ENCODE measurements at regions not wholly inside any gene's neighbourhood (a gene's known extent, or its start where the extent isn't known, plus 50 kb on each side); places are given as distances from the start of the nearest gene placed in this dataset.

GRCh38 chr9:7965063-7965462 lies 165.5 kb upstream of the DMAC1 start:
- TF ChIP-seq POLR2A (IDR thresholded peaks at IDR 0.05), result no peak
- TF ChIP-seq, protein P1, sequence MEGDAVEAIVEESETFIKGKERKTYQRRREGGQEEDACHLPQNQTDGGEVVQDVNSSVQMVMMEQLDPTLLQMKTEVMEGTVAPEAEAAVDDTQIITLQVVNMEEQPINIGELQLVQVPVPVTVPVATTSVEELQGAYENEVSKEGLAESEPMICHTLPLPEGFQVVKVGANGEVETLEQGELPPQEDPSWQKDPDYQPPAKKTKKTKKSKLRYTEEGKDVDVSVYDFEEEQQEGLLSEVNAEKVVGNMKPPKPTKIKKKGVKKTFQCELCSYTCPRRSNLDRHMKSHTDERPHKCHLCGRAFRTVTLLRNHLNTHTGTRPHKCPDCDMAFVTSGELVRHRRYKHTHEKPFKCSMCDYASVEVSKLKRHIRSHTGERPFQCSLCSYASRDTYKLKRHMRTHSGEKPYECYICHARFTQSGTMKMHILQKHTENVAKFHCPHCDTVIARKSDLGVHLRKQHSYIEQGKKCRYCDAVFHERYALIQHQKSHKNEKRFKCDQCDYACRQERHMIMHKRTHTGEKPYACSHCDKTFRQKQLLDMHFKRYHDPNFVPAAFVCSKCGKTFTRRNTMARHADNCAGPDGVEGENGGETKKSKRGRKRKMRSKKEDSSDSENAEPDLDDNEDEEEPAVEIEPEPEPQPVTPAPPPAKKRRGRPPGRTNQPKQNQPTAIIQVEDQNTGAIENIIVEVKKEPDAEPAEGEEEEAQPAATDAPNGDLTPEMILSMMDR (IDR thresholded peaks at IDR 0.05), result no peak
